MCF 10A (cell line): ENCODE measurements at regions not wholly inside any gene's neighbourhood (a gene's known extent, or its start where the extent isn't known, plus 50 kb on each side); places are given as distances from the start of the nearest gene placed in this dataset.

ENCODE experiments used
- BruUV-seq: library from RNA; stranded (reverse); fragments of 400-500 nt; replicated peaks from 2 replicates; lab custom pipeline; 2021; lab: Mats Ljungman, UMichigan
- CTCF ChIA-PET: fragments of 300-600 bp; sonication (Branson Sonifier 250); formaldehyde crosslinking; extraction: SDS; loops from one replicate; lab custom pipeline; 2021; ENCODE audit warnings: antibody characterized with exemption, inconsistent platforms; lab: Yijun Ruan, JAX
- POLR2A ChIA-PET: fragments of 300-600, 350-650 bp; sonication (Branson Sonifier 250); formaldehyde crosslinking; extraction: SDS; loops from one replicate; lab custom pipeline; 2020; ENCODE audit warnings: antibody characterized with exemption, inconsistent platforms; lab: Yijun Ruan, JAX
- DNase-seq: peaks from one replicate; pipeline ENCODE4 v3.0.0-alpha.2; 2018; ENCODE audit not compliant: unreplicated experiment
- H3K27ac Mint-ChIP-seq: one replicate; pipeline ENCODE4 v1.8.0; 2022; ENCODE audit warnings: mild to moderate bottlenecking, low read depth, mixed read lengths; ENCODE audit not compliant: unreplicated experiment
- H3K27me3 Mint-ChIP-seq: one replicate; pipeline ENCODE4 v1.8.0; 2022; ENCODE audit warnings: mixed read lengths; ENCODE audit not compliant: insufficient read depth, unreplicated experiment
- H3K36me3 Mint-ChIP-seq: one replicate; pipeline ENCODE4 v1.8.0; 2022; ENCODE audit warnings: mild to moderate bottlenecking, moderate library complexity, mixed read lengths; ENCODE audit not compliant: insufficient read depth, unreplicated experiment
- H3K4me1 Mint-ChIP-seq: one replicate; pipeline ENCODE4 v1.8.0; 2022; ENCODE audit warnings: mixed read lengths; ENCODE audit not compliant: insufficient read depth, unreplicated experiment
- H3K4me3 Mint-ChIP-seq: one replicate; pipeline ENCODE4 v1.8.0; 2022; ENCODE audit warnings: mild to moderate bottlenecking, moderate library complexity, mixed read lengths; ENCODE audit not compliant: unreplicated experiment
- H3K9me3 Mint-ChIP-seq: one replicate; pipeline ENCODE4 v1.8.0; 2022; ENCODE audit warnings: mixed read lengths; ENCODE audit not compliant: unreplicated experiment
- CTCF ChIP-seq: fragments of 200-600 bp; IDR thresholded peaks from one replicate; pipeline ENCODE4 v1.8.0; 2022; ENCODE audit warnings: antibody characterized with exemption, mild to moderate bottlenecking; ENCODE audit not compliant: unreplicated experiment
- intact Hi-C: fragments of 100-400 bp; cut with micrococcal nuclease; formaldehyde crosslinking; loops from 2 replicates; pipeline ENCODE4 v1.14.1; 2022

GRCh38 chr11:37343290-37343689 is 745.3 kb upstream of the RAG2 start:
- BruUV-seq = no TSS peak
- no peak for DNase-seq
- intact Hi-C loops = no loop called here
- Mint-ChIP-seq H3K36me3 (no peaks in the 10 kb centered on the region), H3K27ac (no peak overlapping the region), H3K27me3 (no peaks in the 10 kb centered on the region), H3K4me1 (no peaks in the 10 kb centered on the region), H3K4me3 (no peak overlapping the region), H3K9me3 (no peaks in the 10 kb centered on the region)
- ChIA-PET POLR2A (no interaction called here), CTCF (no interaction called here)
- no peak for TF ChIP-seq CTCF

- DNase-seq = no peak
- ChIA-PET CTCF (interaction anchor here (0.7 to 1.1 kb wide), 2 partner anchors 8 to 32 kb away, joined by 3 read pairs; no protein-coding TSS in a partner anchor), POLR2A (no interaction called here)
- no peak for TF ChIP-seq CTCF
- Mint-ChIP-seq H3K9me3 (no peaks in the 10 kb centered on the region), H3K27me3 (no peaks in the 10 kb centered on the region), H3K36me3 (no peaks in the 10 kb centered on the region), H3K4me1 (no peaks in the 10 kb centered on the region), H3K27ac (no peak overlapping the region), H3K4me3 (no peak overlapping the region)
- intact Hi-C loops = no loop called here
- no TSS peak for BruUV-seq
Observed at GRCh38 chr11:37336401-37336800, 738.4 kb upstream of the RAG2 start.

- H3K4me3 Mint-ChIP-seq = no peak overlapping the region
- CTCF ChIA-PET = interaction anchor here (1.6 kb wide), 1 partner anchor 10 kb away, joined by 6 read pairs; no protein-coding TSS in a partner anchor
- TF ChIP-seq CTCF = no peak
Observed at GRCh38 chr11:37333345-37333744, 735.3 kb upstream of the RAG2 start.

GRCh38 chr11:37323843-37324242 is 725.8 kb upstream of the RAG2 start:
- BruUV-seq = no TSS peak
- intact Hi-C loops = no loop called here
- H3K9me3 Mint-ChIP-seq = no peaks in the 10 kb centered on the region
- CTCF ChIA-PET = interaction anchor here (0.6 to 1.3 kb wide), 3 partner anchors 10 to 81 kb away, joined by 3 to 6 read pairs (median 4); no protein-coding TSS in a partner anchor
- DNase-seq = no peak
- no peaks in the 10 kb centered on the region for H3K27me3 Mint-ChIP-seq
- POLR2A ChIA-PET = no interaction called here
- no peak overlapping the region for H3K4me3 Mint-ChIP-seq
- no peaks in the 10 kb centered on the region for H3K4me1 Mint-ChIP-seq
- no peak overlapping the region for H3K27ac Mint-ChIP-seq
- no peaks in the 10 kb centered on the region for H3K36me3 Mint-ChIP-seq
- no peak for TF ChIP-seq CTCF

More at GRCh38 chr11:37333345-37333744, 735.3 kb upstream of the RAG2 start:
- H3K9me3 Mint-ChIP-seq = no peaks in the 10 kb centered on the region
- intact Hi-C loops = no loop called here
- H3K36me3 Mint-ChIP-seq = no peaks in the 10 kb centered on the region
- no peaks in the 10 kb centered on the region for H3K4me1 Mint-ChIP-seq
- DNase-seq = no peak
- no peaks in the 10 kb centered on the region for H3K27me3 Mint-ChIP-seq
- BruUV-seq = no TSS peak
- H3K27ac Mint-ChIP-seq = no peak overlapping the region
- POLR2A ChIA-PET = no interaction called here
